PC-3 (cell line): ENCODE measurements at regions not wholly inside any gene's neighbourhood (a gene's known extent, or its start where the extent isn't known, plus 50 kb on each side); places are given as distances from the start of the nearest gene placed in this dataset.
"Not testable (repeated sequence)": the region's sequence is repeated elsewhere in the genome, so short reads cannot be mapped to it uniquely, and the experiment has no call there.

Experiments
- CTCF ChIP-seq: fragments of 300-600 bp; sonication (generic); conservative IDR thresholded peaks from 2 replicates; pipeline ENCODE4 v1.5.1; 2017; ENCODE audit warnings: antibody characterized with exemption, low read depth, mild to moderate bottlenecking, low read length
- EZH2 ChIP-seq: fragments of 300-600 bp; sonication (generic); IDR thresholded peaks from one replicate; pipeline ENCODE4 v1.6.1; 2017; ENCODE audit warnings: antibody characterized with exemption, mild to moderate bottlenecking, low read length; ENCODE audit not compliant: unreplicated experiment
- EZH2phosphoT487 ChIP-seq: fragments of 300-600 bp; sonication (generic); IDR thresholded peaks from 2 replicates; pipeline ENCODE4 v1.6.1; 2018; ENCODE audit warnings: mild to moderate bottlenecking, antibody characterized with exemption, low read length, borderline replicate concordance

GRCh38 chr3:153506205-153506604 lies 344.2 kb downstream of the RAP2B start:
- TF ChIP-seq CTCF, EZH2, EZH2phosphoT487: not testable (repeated sequence)
